ENCODE measurements at regions not wholly inside any gene's neighbourhood (a gene's known extent, or its start where the extent isn't known, plus 50 kb on each side); places are given as distances from the start of the nearest gene placed in this dataset.

GRCh38 chr7:51617686-51618085 is 301.1 kb upstream of the COBL start:
- TF ChIP-seq CTCF (conservative IDR thresholded peaks at IDR 0.05; ENCODE audit: low read depth, low read length) (no peak), SMC3 (IDR thresholded peaks at IDR 0.05; ENCODE audit: low read depth, low read length) (no peak), POLR2A (IDR thresholded peaks at IDR 0.05; ENCODE audit: low read depth, low read length) (no peak), BHLHE40 (IDR thresholded peaks at IDR 0.05; ENCODE audit: low read depth, low read length) (no peak), FOS (IDR thresholded peaks at IDR 0.05; ENCODE audit: low read depth, low read length) (no peak), MAZ (IDR thresholded peaks at IDR 0.05; ENCODE audit: borderline replicate concordance, low read depth, low read length) (no peak), MAFK (IDR thresholded peaks at IDR 0.05; ENCODE audit: low read depth, low read length) (no peak)
